ENCODE measurements at regions not wholly inside any gene's neighbourhood (a gene's known extent, or its start where the extent isn't known, plus 50 kb on each side); places are given as distances from the start of the nearest gene placed in this dataset.

- TF ChIP-seq, protein P1, sequence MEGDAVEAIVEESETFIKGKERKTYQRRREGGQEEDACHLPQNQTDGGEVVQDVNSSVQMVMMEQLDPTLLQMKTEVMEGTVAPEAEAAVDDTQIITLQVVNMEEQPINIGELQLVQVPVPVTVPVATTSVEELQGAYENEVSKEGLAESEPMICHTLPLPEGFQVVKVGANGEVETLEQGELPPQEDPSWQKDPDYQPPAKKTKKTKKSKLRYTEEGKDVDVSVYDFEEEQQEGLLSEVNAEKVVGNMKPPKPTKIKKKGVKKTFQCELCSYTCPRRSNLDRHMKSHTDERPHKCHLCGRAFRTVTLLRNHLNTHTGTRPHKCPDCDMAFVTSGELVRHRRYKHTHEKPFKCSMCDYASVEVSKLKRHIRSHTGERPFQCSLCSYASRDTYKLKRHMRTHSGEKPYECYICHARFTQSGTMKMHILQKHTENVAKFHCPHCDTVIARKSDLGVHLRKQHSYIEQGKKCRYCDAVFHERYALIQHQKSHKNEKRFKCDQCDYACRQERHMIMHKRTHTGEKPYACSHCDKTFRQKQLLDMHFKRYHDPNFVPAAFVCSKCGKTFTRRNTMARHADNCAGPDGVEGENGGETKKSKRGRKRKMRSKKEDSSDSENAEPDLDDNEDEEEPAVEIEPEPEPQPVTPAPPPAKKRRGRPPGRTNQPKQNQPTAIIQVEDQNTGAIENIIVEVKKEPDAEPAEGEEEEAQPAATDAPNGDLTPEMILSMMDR (IDR thresholded peaks at IDR 0.05), result no peak
- TF ChIP-seq EP300 (IDR thresholded peaks at IDR 0.05), result no peak
Observed at GRCh38 chr1:209102120-209102519, 481.4 kb upstream of the CAMK1G start.
